ENCODE measurements at regions not wholly inside any gene's neighbourhood (a gene's known extent, or its start where the extent isn't known, plus 50 kb on each side); places are given as distances from the start of the nearest gene placed in this dataset.

DNA sequence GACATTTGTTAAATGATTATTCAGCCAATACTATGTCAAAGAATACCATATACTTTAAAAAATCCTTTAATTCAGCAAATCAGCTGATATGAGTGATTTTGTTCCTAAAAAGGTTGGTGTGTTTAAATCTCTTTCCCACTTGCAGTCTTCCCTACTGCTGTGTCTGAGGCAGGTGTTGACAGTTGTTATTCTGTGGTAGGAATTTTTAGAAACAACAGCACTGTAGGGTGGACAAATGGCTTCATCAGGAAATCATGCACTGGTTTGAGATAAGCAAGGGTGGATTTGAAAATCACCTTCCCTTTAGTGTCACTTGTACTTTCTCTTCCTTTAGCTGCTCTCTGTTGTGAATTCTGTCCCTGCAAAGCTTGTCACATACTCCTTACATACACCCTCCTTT, 213.7 kb upstream of the SGK1 start:
- intact Hi-C loops (cut with DNase I): no loop called here
- DNase-seq: no peak
- peak; percentile 83 for ATAC-seq

DNA sequence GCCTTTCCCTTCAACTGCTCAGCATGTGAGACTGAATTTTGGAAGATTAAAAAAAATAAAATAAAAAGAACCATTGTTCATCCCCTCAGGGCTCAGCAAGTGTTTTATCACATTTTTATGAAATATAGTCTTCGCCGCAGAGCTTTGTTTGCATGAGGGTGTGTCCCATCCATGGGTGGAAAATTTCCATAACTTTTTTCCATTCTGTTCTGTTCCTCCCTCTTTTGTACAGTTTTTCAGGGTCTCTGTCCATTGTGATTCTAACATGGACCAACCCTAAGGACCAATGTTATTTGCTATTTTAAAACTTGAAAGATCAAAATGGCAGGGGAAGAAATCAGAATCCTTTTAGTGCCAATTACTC, 213.3 kb upstream of the SGK1 start:
- ATAC-seq: no peak
- intact Hi-C loops (cut with DNase I): no loop called here
- DNase-seq: no peak

DNA sequence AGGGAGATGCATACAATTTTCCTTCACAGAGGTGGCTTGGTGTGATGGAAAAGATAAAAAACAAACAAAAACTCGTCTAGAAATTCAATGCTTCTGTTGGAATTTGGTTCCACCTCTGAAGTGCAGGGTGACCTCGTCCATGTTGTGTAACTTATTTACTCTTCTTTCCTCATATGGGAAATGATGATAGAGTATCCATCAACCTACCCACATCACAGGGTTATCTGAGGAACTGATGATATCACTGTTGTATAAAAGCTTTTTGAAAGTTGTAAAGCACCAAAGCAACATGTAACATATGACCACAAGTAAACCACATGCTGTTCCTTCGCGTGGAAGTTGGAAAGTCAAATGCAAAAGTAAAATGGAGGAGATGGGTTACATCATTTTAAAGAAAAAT, 212.0 kb upstream of the SGK1 start:
- intact Hi-C loops (cut with DNase I): no loop called here
- no peak for DNase-seq
- ATAC-seq: no peak

DNA sequence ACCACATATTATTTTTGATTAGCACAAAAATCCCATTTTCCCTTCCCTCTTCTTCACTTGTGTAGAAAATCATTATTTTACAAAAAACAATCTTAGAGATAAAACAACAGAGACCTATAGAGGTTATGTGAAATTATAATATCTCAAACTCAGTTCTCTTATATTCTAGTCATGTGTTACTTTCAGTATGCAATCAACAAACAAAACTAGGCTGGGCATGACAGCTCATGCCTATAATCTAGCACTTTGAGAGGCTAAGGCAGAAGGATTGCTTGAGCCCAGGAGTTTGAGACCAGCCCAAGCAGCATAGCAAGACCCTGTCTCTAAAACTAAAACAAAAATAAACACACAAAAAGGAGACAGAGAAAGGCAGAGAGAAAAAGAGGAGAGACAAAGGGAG, 211.4 kb upstream of the SGK1 start:
- intact Hi-C loops (cut with DNase I): no loop called here
- ATAC-seq (no peak), DNase-seq (no peak)

DNA sequence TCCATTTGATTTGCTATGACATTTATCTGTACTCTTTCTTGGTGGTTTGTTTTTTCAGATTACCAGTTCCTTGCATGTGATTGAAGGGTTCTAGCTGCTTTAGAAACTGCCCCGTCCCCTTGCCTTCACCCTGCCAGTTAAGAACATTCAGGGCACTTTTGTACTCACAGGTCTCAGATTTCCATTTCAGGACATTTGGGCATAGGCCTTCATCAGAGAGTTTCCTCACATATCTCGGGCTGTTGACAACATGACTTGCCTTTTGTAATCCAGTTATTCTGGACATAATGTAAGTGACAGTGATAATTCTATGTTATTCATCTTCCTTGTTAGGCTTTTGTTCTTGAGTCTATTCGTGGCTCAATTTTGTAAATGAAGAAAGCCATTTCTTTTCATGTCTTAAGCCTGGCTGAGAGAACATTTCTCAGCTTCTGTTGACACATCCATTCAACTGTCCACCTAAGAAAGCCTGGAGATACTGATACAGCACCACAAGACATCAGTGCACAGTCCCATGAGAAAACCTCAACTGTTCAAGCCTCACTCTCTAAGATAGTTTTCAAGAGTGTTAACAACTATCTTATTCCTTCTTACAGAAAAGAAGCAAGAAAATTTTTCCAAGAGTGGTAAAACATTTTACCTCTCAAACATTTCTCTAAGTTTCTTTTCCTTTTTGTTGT, 209.3 kb upstream of the SGK1 start:
- ATAC-seq (no peak), DNase-seq (no peak)
- intact Hi-C loops (cut with DNase I): no loop called here

DNA sequence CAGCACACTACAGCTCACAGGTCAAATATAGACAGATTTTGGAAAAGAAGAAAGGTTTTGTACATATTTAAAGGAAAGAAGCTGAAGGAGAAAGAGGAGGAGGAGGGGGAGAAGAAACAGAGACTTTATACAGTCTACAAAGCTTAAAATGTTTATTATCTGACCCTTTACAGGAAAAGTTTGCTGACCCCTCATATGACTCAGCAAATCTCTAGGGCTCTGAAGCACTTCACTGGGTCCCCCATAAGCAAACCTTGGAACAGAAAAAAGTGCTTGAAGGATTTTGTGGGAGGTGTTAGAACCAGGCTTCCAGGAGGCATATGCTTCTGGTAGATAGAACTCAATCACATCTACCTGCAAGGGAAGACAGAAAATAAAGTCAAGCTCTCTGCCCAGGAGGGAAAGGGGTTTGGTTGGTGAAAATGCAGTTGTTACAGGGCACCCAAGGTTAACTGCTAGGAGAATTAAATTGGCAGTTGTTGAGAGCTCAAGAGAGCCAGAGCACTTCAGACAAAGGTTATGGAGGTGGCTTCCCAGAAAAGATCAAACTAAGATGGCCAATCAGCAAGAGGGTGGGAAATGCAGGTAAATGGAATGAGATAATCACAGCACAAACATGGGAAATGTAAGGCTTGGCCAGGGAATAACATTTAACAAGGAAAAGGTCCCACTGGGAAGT, 207.4 kb upstream of the SGK1 start:
- DNase-seq (no peak), ATAC-seq (no peak)
- intact Hi-C loops (cut with DNase I): no loop called here

DNA sequence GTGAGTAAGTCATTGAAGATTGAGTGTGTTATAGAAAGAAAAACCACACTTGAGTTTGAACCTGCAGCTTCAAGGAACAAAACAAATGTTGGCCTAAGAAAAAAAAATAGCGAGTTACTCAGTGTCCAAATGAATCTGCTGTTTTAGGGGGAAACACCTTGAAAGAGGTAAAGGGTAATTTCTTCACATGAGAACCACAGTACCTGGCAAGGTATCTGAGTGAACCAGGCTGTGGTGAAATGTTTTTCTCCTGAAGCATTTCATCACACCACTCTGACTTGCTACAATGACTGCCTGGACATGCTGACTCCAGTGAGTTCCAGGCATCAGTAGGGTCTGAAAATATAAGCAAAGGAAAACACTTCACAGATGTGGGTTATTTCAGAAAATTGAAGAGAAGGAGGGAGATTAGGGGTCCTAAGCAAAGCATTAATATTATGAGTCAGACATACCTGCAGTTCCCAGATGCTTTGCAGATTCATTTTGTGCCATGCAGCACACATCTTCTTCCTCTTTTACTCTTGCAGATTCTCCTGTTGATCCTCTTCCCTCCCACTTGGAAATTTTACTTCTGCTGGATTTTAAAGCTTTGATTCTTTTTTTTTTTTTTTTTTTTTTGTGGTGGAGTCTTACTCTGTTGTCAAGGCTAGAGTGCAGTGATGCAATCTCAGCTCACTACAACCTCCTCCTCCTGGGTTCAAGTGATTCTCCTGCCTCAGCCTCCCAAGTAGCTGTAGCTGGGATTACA, 206.2 kb upstream of the SGK1 start:
- no peak for DNase-seq

DNA sequence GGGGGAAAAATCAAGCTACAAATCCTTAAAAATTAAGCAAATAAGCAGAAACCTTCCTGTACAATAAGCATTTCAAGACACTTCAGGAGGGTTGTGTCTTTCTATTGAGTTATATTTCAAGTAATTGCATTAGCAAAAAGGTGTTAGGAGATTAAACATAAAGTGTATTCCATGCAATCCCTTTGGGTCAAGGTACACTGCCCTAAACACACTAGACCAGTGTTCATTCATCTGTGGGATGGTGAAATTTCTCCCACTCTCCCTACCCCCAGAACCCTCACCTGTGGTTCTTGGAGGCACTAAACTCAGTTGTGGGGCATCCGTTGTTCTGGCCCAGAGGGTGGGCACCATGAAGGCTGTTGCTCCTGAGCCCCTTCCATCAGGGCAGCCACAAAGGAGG, 205.1 kb upstream of the SGK1 start:
- intact Hi-C loops (cut with DNase I): no loop called here
- no peak for DNase-seq
- no peak for ATAC-seq

More for the DNA sequence above, 206.2 kb upstream of the SGK1 start:
- peak in 1 of 2 donors; percentile 17 for ATAC-seq
- intact Hi-C loops (cut with DNase I): no loop called here

DNA sequence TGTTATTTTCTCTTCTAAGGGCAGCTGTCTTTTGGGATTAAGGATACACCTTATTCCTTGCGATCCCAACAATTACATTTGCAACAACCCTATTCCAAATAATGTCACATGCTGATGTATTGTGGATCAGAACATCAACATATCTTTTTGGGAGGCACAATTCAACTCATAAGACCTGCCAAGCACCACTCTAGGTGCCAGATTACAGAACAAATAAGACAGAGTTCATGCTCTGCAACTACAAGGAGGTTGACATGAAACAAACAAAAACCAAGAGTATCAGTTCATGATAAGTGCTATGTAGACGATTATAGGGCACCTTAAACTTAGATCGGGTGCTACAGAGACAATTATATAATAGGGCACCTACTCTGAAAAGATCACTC, 203.2 kb upstream of the SGK1 start:
- no peak for ATAC-seq
- intact Hi-C loops (cut with DNase I): no loop called here
- DNase-seq: no peak

DNA sequence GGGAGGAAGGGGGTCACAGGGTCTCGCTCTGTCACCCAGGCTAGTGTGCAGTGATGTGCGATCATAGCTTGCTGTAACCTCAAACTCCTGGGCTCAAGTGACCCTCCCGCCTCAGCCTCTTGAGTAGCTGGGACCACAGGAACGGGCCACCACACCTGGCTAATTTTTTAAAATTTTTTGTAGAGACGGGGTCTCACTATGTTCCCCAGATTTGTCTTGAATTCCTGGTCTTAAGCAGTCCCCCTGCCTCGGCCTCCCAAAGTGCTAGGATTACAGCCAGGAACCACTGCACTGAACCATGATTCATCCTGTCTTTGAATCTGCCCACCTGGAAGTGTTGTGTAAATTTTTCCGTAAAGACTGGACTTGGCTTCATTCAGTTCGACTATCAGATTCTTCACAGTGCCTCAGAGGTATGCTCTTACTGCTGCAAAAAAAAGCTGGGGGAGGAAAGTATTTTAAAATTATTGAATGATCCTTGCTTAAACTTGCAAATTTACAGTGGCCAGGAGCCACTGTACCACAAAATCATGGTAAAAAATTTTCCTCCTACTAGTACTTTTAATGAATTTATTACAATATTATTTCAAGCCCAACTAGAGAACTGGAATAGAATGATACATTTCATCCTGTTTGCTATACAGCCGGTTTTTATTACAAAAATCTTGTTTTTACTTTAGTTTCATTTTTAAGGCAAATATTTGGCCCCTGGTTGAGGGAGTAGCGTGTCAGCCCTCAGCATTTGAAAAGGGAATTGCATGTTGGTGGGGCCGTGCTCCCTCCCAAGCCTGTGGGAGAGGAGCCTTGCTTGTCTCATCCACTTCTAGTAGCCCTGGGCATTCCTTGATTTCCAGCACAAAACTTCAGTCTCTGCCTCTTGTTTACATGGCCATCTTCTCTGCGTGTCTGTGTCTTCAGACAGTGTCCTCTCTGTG, 202.5 kb upstream of the SGK1 start:
- intact Hi-C loops (cut with DNase I): no loop called here
- DNase-seq (no peak), ATAC-seq (peak in 1 of 2 donors; percentile 36)

DNA sequence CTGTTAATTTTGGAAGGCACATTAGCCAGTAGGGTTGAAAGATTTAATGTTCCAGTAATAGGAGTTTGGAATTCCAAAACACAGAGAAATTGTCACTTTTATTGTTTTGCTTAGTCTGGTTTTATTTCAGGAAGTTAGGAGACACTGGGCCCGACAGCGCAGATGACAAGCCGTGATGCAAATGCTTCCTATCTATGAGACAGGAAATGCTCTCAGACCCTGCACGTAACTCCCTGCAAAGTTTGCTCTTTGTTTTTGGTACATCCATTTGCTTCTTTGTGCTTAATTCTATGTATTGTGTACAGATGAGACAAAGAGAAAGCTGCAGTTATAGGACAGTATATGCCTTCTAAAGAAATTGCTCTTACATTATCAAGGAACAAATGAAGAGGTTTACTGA, 201.6 kb upstream of the SGK1 start:
- DNase-seq (peak; percentile 39), ATAC-seq (no peak)
- intact Hi-C loops (cut with DNase I): loop anchor here in 1 of 2 donors (5.0 kb wide), 2 partner anchors 118 to 342 kb away; no protein-coding TSS in a partner anchor

DNA sequence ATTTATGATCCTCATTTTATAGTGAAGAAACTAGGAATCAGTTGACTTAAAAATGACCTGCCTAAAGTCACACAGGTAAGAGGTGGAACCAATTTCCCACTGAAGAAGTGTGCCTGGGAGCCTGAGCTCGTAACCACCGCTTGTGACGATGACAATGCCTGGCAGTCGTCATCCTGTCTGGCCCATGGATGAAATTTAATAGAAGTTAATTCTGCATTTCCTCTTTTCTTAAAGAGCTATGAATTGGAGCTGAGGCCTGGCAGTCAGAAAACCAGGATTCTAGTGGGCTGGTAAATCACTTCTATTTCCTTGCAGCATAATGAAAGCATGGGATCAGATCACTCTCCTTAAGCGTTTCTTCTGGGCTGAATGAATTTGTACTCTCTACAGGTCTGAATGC, 200.0 kb upstream of the SGK1 start:
- intact Hi-C loops (cut with DNase I): loop anchor here in 1 of 2 donors (5.0 kb wide), 2 partner anchors 119 to 341 kb away; no protein-coding TSS in a partner anchor
- DNase-seq: no peak
- no peak for ATAC-seq

DNA sequence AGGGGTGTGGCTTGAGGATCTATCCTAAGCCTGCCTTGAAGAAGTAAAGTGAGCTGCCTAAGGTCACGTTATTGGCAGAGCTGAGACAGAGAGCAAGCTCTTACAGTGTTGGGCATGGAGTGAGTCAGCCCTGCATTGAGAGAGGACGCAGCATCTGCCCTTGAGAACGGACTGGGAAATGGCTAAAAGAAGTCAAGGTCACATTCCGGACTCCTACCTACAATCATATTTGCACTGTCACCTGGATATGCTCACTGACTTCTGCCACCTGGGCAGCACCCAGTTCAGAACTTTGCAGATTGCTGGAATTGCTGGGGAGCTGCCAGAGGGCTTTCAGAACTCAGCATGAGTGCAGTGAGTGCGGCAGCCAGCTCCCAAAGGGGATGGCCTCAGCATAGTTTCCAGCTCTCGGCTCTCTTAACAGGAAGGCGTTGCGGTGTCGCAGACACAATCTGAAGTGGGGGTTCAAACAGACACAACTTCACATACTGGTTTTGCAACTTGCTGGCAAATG, 199.3 kb upstream of the SGK1 start:
- intact Hi-C loops (cut with DNase I): loop anchor here in 1 of 2 donors (5.0 kb wide), 2 partner anchors 120 to 340 kb away; no protein-coding TSS in a partner anchor
- peak; percentile 94 to 96 for ATAC-seq
- peak; percentile 84 for DNase-seq

DNA sequence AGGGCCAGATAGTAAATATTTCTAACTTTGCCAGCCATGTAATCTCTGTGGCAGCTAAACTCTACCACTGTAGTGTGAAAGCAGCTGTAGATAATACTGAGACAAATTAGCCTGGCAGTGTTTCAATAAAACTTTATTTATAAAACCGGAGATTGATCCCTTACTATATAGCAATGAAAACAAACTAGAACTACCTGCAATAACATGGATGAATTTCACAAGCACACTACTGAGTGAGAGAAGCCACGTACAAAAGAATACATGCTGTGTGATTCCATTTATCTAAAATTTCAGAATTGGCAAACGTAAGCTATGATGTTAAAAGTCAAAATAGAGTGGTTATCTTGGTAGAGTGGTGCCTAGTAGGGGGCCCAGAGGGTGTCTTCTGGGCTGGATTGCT, 198.7 kb upstream of the SGK1 start:
- intact Hi-C loops (cut with DNase I): loop anchor here in 1 of 2 donors (5.0 kb wide), 2 partner anchors 121 to 339 kb away; no protein-coding TSS in a partner anchor
- no peak for ATAC-seq
- DNase-seq: no peak

DNA sequence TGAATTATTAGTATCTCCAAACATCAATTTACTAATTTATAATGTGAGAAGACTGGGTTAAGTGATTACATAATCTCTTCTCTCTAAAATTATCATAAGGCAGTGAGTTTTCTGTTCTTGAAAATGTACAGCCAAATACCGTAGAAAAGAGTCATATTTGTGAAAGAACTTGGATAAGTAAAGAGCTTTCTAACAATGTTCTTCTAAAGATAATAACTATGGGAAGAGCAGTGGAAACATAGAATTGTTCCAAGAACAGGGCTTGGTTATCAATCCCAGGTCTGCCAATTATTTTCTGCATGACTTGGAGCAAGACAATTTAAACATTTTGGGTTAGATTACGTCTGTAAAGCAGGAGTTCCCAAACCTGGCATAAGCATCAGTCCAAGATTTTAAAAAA, 198.1 kb upstream of the SGK1 start:
- intact Hi-C loops (cut with DNase I): loop anchor here in 1 of 2 donors (5.0 kb wide), 2 partner anchors 121 to 339 kb away; no protein-coding TSS in a partner anchor
- no peak for DNase-seq
- no peak for ATAC-seq

DNA sequence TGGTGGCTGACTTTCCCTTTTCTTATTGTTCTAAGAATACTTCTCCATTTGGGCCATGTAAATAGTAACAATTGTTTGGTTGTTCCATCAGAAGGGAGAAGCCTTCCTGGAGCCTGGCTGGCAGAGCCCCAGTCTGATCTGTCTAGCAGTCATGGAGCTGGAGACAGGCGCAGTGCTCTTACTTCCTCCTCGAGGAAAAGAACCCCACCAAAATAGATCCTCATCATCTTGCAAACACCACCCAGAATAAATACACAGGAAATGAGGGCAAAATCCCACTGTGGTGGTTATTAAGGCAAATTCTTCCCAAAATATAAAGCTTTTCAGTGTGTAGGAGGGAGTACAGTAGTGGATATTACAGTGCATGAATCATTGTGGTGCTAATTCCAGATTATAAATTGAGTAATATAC, 195.1 kb upstream of the SGK1 start:
- peak; percentile 60 for DNase-seq
- intact Hi-C loops (cut with DNase I): no loop called here
- peak in 1 of 2 donors; percentile 44 for ATAC-seq

DNA sequence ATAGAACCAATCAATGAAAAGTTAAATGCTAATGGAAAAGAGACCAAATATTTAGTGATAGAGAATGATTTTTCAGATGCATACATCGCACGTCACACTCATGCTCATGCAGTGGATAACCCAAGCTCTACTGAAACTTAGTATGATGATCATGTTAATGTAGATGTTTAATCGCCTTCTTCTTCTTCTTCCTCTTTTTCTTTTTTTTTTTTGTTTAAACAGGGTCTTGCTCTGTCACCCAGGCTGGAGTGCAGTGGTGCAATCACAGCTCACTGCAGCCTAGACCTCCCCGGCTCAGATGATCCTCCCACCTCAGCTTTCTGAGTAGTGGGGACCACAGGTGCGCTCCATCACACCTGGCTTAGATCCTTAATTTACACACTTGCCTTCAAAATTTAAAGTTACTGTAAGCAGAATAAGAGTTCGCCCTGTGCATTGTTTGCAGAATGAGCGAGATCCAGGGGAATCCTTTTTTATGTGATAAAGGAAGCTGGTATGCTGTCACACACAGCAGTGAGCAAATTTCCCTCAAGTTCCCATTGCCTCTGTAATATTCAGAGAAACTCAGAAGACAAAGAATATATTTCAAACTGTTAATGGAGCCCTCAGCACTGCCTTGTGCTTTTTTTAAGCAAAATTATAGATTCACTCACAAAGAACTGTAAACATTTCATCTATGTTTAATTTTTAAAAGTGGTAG, 194.2 kb upstream of the SGK1 start:
- ATAC-seq: no peak
- intact Hi-C loops (cut with DNase I): no loop called here
- DNase-seq: no peak

DNA sequence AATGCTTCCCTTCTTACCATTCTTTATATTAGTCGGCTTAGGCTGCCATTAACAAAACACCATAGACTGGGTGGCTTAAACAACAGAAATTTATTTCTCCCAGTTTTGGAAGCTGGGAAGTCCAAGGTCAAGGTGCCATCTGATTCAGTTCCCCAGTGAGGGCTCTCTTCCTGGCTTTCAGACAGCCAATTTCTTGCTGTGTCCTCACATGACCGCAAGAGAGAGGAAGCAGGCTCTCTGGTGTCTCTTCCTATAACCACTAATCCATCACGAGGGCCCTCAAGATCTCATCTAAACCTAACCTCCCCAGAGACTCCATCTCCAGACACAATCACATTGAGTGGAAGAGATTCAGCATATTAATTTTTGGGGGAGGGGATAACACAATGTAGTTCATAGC, 193.0 kb upstream of the SGK1 start:
- peak in 1 of 2 donors; percentile 52 for ATAC-seq
- intact Hi-C loops (cut with DNase I): no loop called here
- no peak for DNase-seq

Measured in left cardiac atrium (tissue), 4 donors.